ENCODE measurements at regions not wholly inside any gene's neighbourhood (a gene's known extent, or its start where the extent isn't known, plus 50 kb on each side); places are given as distances from the start of the nearest gene placed in this dataset.

GRCh38 chr4:181770971-181771370 is 472.2 kb upstream of the TENM3 start:
- TF ChIP-seq CTCF (IDR thresholded peaks at IDR 0.05 in 4 of 5, conservative IDR thresholded peaks at IDR 0.05 in 1 of 5) (no peak), POLR2A (IDR thresholded peaks at IDR 0.05) (no peak)

Measured in gastrocnemius medialis (tissue), 4 donors.